Hepatocyte (in vitro differentiated cells): ENCODE measurements at regions not wholly inside any gene's neighbourhood (a gene's known extent, or its start where the extent isn't known, plus 50 kb on each side); places are given as distances from the start of the nearest gene placed in this dataset.
"Not testable (repeated sequence)": the region's sequence is repeated elsewhere in the genome, so short reads cannot be mapped to it uniquely, and the experiment has no call there.

ENCODE experiments used
- EZH2 ChIP-seq: fragments of 200-600 bp; sonication (generic); IDR thresholded peaks from 2 replicates; pipeline ENCODE4 v1.6.1; 2016; ENCODE audit warnings: antibody characterized with exemption, mild to moderate bottlenecking, borderline replicate concordance
- TF ChIP-seq, protein P1 (sequence below): fragments of 200-600 bp; sonication (generic); IDR thresholded peaks from 2 replicates; pipeline ENCODE4 v1.5.1; 2016; ENCODE audit warnings: antibody characterized with exemption, mild to moderate bottlenecking; ENCODE audit not compliant: poor library complexity

DNA sequence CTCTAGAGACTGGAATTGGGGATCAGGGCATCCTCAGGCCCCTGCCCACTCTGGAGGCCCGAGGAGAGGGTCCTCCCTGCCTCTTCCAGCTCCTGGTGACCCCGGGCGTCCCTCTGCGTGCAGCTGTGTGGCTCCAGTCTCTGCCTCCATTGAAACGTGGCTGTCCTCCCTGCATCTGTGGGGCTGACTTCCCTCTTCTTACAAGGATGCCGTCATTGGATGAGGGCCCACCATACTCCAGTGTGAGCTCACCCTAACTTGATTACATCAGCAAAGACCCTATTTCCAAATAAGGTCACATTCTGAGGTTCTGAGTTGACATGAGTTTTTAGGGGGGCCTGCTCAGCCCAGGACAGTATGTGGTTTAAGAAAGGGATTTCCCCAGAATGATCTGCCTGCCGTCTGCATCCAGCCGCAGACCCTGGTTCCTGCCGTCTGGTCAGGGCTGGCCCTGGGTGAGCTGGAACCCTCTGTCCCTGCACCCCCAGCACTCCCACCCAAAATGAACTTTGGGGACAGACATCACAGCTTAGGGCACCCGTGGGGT, 4437.7 kb upstream of the TPTE start:
- TF ChIP-seq EZH2: not testable (repeated sequence)
- TF ChIP-seq, protein P1, sequence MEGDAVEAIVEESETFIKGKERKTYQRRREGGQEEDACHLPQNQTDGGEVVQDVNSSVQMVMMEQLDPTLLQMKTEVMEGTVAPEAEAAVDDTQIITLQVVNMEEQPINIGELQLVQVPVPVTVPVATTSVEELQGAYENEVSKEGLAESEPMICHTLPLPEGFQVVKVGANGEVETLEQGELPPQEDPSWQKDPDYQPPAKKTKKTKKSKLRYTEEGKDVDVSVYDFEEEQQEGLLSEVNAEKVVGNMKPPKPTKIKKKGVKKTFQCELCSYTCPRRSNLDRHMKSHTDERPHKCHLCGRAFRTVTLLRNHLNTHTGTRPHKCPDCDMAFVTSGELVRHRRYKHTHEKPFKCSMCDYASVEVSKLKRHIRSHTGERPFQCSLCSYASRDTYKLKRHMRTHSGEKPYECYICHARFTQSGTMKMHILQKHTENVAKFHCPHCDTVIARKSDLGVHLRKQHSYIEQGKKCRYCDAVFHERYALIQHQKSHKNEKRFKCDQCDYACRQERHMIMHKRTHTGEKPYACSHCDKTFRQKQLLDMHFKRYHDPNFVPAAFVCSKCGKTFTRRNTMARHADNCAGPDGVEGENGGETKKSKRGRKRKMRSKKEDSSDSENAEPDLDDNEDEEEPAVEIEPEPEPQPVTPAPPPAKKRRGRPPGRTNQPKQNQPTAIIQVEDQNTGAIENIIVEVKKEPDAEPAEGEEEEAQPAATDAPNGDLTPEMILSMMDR: not testable (repeated sequence)
